ENCODE measurements at regions not wholly inside any gene's neighbourhood (a gene's known extent, or its start where the extent isn't known, plus 50 kb on each side); places are given as distances from the start of the nearest gene placed in this dataset.

GRCh38 chr12:60159761-60160160 is 563.9 kb downstream of the SLC16A7 start:
- H3K27me3 ChIP-seq (ENCODE audit: insufficient read depth, low read depth, severe bottlenecking): no peaks in the 10 kb centered on the region
- DNase-seq: no peak
- H3K36me3 ChIP-seq: no peaks in the 10 kb centered on the region
- H3K9me3 ChIP-seq (ENCODE audit: severe bottlenecking): no peaks in the 10 kb centered on the region
- no peak for TF ChIP-seq CTCF (IDR thresholded peaks at IDR 0.05; ENCODE audit: low read depth, low read length)
- H3K27ac ChIP-seq: no peak overlapping the region
- no peak overlapping the region for H3K4me3 ChIP-seq (ENCODE audit: low read depth, low read length)

- no peak for TF ChIP-seq CTCF (IDR thresholded peaks at IDR 0.05; ENCODE audit: low read depth, low read length)
- Histone ChIP-seq H3K9me3 (ENCODE audit: severe bottlenecking) (no peaks in the 10 kb centered on the region), H3K36me3 (no peaks in the 10 kb centered on the region), H3K27ac (no peak overlapping the region), H3K27me3 (ENCODE audit: insufficient read depth, low read depth, severe bottlenecking) (no peaks in the 10 kb centered on the region), H3K4me3 (ENCODE audit: low read depth, low read length) (no peak overlapping the region)
- DNase-seq: no peak
Measured at GRCh38 chr12:60162988-60163720, 567.3 kb downstream of the SLC16A7 start.

GRCh38 chr12:60165781-60166180 is 570.0 kb downstream of the SLC16A7 start:
- TF ChIP-seq CTCF (IDR thresholded peaks at IDR 0.05; ENCODE audit: low read depth, low read length): no peak
- Histone ChIP-seq H3K36me3 (no peaks in the 10 kb centered on the region), H3K9me3 (ENCODE audit: severe bottlenecking) (no peaks in the 10 kb centered on the region), H3K4me3 (ENCODE audit: low read depth, low read length) (no peak overlapping the region), H3K27ac (no peak overlapping the region), H3K27me3 (ENCODE audit: insufficient read depth, low read depth, severe bottlenecking) (no peaks in the 10 kb centered on the region)
- DNase-seq: no peak

- no peaks in the 10 kb centered on the region for H3K36me3 ChIP-seq
- TF ChIP-seq CTCF (IDR thresholded peaks at IDR 0.05; ENCODE audit: low read depth, low read length): no peak
- H3K4me3 ChIP-seq (ENCODE audit: low read depth, low read length): no peak overlapping the region
- H3K9me3 ChIP-seq (ENCODE audit: severe bottlenecking): no peaks in the 10 kb centered on the region
- no peak for DNase-seq
- H3K27me3 ChIP-seq (ENCODE audit: insufficient read depth, low read depth, severe bottlenecking): no peaks in the 10 kb centered on the region
- no peak overlapping the region for H3K27ac ChIP-seq
Measured at GRCh38 chr12:60168441-60168840, 572.6 kb downstream of the SLC16A7 start.

GRCh38 chr12:60169904-60170303 is 574.1 kb downstream of the SLC16A7 start:
- no peak overlapping the region for H3K4me3 ChIP-seq (ENCODE audit: low read depth, low read length)
- no peak overlapping the region for H3K27ac ChIP-seq
- DNase-seq: no peak
- H3K36me3 ChIP-seq: no peaks in the 10 kb centered on the region
- H3K9me3 ChIP-seq (ENCODE audit: severe bottlenecking): no peaks in the 10 kb centered on the region
- no peaks in the 10 kb centered on the region for H3K27me3 ChIP-seq (ENCODE audit: insufficient read depth, low read depth, severe bottlenecking)
- TF ChIP-seq CTCF (IDR thresholded peaks at IDR 0.05; ENCODE audit: low read depth, low read length): no peak

Measured in WERI-Rb-1 (cell line).